Pulmonary artery endothelial cell (primary cell): ENCODE measurements at regions not wholly inside any gene's neighbourhood (a gene's known extent, or its start where the extent isn't known, plus 50 kb on each side); places are given as distances from the start of the nearest gene placed in this dataset.

Source experiments
- DNase-seq: peaks from one replicate; pipeline ENCODE4 v3.0.0-alpha.2; 2011; ENCODE audit warnings: low read depth, low spot score

GRCh38 chr4:122555216-122555615 lies 65.7 kb downstream of the IL21 start:
- DNase-seq: no peak

GRCh38 chr4:122553432-122553831 lies 67.4 kb downstream of the IL21 start:
- DNase-seq: no peak

GRCh38 chr4:122552898-122553297 lies 68.0 kb downstream of the IL21 start:
- DNase-seq: no peak

GRCh38 chr4:122548886-122549630 lies 71.8 kb downstream of the IL21 start:
- DNase-seq: no peak

GRCh38 chr4:122548452-122548851 lies 72.4 kb downstream of the IL21 start:
- no peak for DNase-seq

GRCh38 chr4:122542411-122543236 lies 78.2 kb downstream of the IL21 start:
- DNase-seq: peak; percentile 54

- no peak for DNase-seq
Observed at GRCh38 chr4:122541996-122542395, 78.9 kb downstream of the IL21 start.

- no peak for DNase-seq
Observed at GRCh38 chr4:122540838-122541237, 80.0 kb downstream of the IL21 start.

GRCh38 chr4:122539861-122540465 lies 80.9 kb downstream of the IL21 start:
- DNase-seq: peak; percentile 7

GRCh38 chr4:122537388-122538135 lies 81.0 kb upstream of the IL2 start:
- DNase-seq: no peak

GRCh38 chr4:122536001-122536400 lies 79.5 kb upstream of the IL2 start:
- no peak for DNase-seq

GRCh38 chr4:122534776-122535175 lies 78.3 kb upstream of the IL2 start:
- DNase-seq: no peak

- DNase-seq: no peak
Observed at GRCh38 chr4:122533841-122534240, 77.3 kb upstream of the IL2 start.

GRCh38 chr4:122532766-122533165 lies 76.2 kb upstream of the IL2 start:
- DNase-seq: no peak

GRCh38 chr4:122531514-122531913 lies 75.0 kb upstream of the IL2 start:
- DNase-seq: no peak

GRCh38 chr4:122531038-122531437 lies 74.5 kb upstream of the IL2 start:
- no peak for DNase-seq

- no peak for DNase-seq
Observed at GRCh38 chr4:122528879-122529278, 72.4 kb upstream of the IL2 start.

- DNase-seq: no peak
Observed at GRCh38 chr4:122525865-122526264, 69.3 kb upstream of the IL2 start.

GRCh38 chr4:122524176-122524575 lies 67.7 kb upstream of the IL2 start:
- no peak for DNase-seq

GRCh38 chr4:122522944-122523343 lies 66.4 kb upstream of the IL2 start:
- DNase-seq: no peak

- DNase-seq: no peak
Observed at GRCh38 chr4:122517345-122517744, 60.8 kb upstream of the IL2 start.

GRCh38 chr4:122516376-122516775 lies 59.9 kb upstream of the IL2 start:
- no peak for DNase-seq
